DOHH2 (cell line): ENCODE measurements at regions not wholly inside any gene's neighbourhood (a gene's known extent, or its start where the extent isn't known, plus 50 kb on each side); places are given as distances from the start of the nearest gene placed in this dataset.

Source experiments
- H3F3A ChIP-seq: fragments of 200-600 bp; sonication (generic), shearing (Covaris generic); 2 replicates; pipeline ENCODE4 v1.6.0; 2016; ENCODE audit warnings: antibody characterized with exemption, mild to moderate bottlenecking; ENCODE audit not compliant: control insufficient read depth, insufficient read depth
- H3K27ac ChIP-seq: fragments of 200-600 bp; sonication (generic); 2 replicates; pipeline ENCODE4 v1.5.1; 2014; ENCODE audit warnings: low read depth, mild to moderate bottlenecking, low read length, moderate library complexity
- H3K27me3 ChIP-seq: fragments of 200-600 bp; sonication (generic); 2 replicates; pipeline ENCODE4 v1.6.1; 2014; ENCODE audit warnings: mild to moderate bottlenecking, low read length, mixed read lengths; ENCODE audit not compliant: control insufficient read depth
- H3K36me3 ChIP-seq: fragments of 200-600 bp; sonication (generic); 2 replicates; pipeline ENCODE4 v1.6.1; 2014; ENCODE audit warnings: mild to moderate bottlenecking, low read length, moderate library complexity, mixed read lengths; ENCODE audit not compliant: control insufficient read depth
- H3K4me1 ChIP-seq: fragments of 200-600 bp; sonication (generic); 2 replicates; pipeline ENCODE4 v1.6.1; 2014; ENCODE audit warnings: mild to moderate bottlenecking, low read length, mixed read lengths; ENCODE audit not compliant: control insufficient read depth
- H3K4me2 ChIP-seq: fragments of 200-600 bp; sonication (generic); 2 replicates; pipeline ENCODE4 v1.6.0; 2014; ENCODE audit warnings: mild to moderate bottlenecking, low read length, moderate library complexity
- H3K4me3 ChIP-seq: fragments of 200-600 bp; sonication (generic); 2 replicates; pipeline ENCODE4 v1.5.1; 2014; ENCODE audit warnings: mild to moderate bottlenecking, low read length, mixed read lengths
- H3K79me2 ChIP-seq: fragments of 200-600 bp; sonication (generic); 2 replicates; pipeline ENCODE4 v1.6.1; 2014; ENCODE audit warnings: mild to moderate bottlenecking, low read length, mixed read lengths; ENCODE audit not compliant: control insufficient read depth
- H3K9me2 ChIP-seq: fragments of 200-600 bp; sonication (generic); replicated peaks from 2 replicates; pipeline ENCODE4 v1.6.1; 2014; ENCODE audit warnings: mild to moderate bottlenecking, low read length, mixed read lengths; ENCODE audit not compliant: control insufficient read depth
- H3K9me3 ChIP-seq: fragments of 200-600 bp; sonication (generic); 2 replicates; pipeline ENCODE4 v1.6.1; 2014; ENCODE audit warnings: antibody characterized with exemption, low read length, mixed read lengths; ENCODE audit not compliant: control insufficient read depth, insufficient read depth
- H4K20me1 ChIP-seq: fragments of 200-600 bp; sonication (generic); 2 replicates; pipeline ENCODE4 v1.6.0; 2014; ENCODE audit warnings: low read depth, mild to moderate bottlenecking, antibody characterized with exemption, low read length, moderate library complexity; ENCODE audit not compliant: control insufficient read depth, insufficient read depth
- CTCF ChIP-seq: fragments of 200-600 bp; sonication (generic); IDR thresholded peaks from one replicate; pipeline ENCODE4 v1.5.1; 2014; ENCODE audit warnings: antibody characterized with exemption, mild to moderate bottlenecking, low read depth, low read length; ENCODE audit not compliant: poor library complexity, severe bottlenecking
- EZH2phosphoT487 ChIP-seq: fragments of 200-600 bp; sonication (generic); IDR thresholded peaks from 2 replicates; pipeline ENCODE4 v1.6.1; 2017; ENCODE audit warnings: borderline replicate concordance, mild to moderate bottlenecking, antibody characterized with exemption, low read length, moderate library complexity, mixed read lengths

- Histone ChIP-seq H3K27me3 (no peaks in the 10 kb centered on the region), H3K36me3 (no peaks in the 10 kb centered on the region), H4K20me1 (no peaks in the 10 kb centered on the region), H3F3A (no peaks in the 10 kb centered on the region), H3K4me3 (no peak overlapping the region), H3K9me2 (no peaks in the 10 kb centered on the region), H3K4me1 (no peaks in the 10 kb centered on the region), H3K79me2 (no peaks in the 10 kb centered on the region), H3K9me3 (no peaks in the 10 kb centered on the region), H3K27ac (no peak overlapping the region), H3K4me2 (no peak overlapping the region)
- TF ChIP-seq EZH2phosphoT487: no peak
- no peak for TF ChIP-seq CTCF
These were observed 796.4 kb upstream of the ARPP21 start for GRCh38 chr3:34842706-34843480.

- TF ChIP-seq CTCF: no peak
- TF ChIP-seq EZH2phosphoT487: no peak
- no peak overlapping the region for H3K4me3 ChIP-seq
- H3K36me3 ChIP-seq: no peaks in the 10 kb centered on the region
These were observed 795.1 kb upstream of the ARPP21 start for GRCh38 chr3:34844323-34844620.

GRCh38 chr3:34851137-34851536 is 788.2 kb upstream of the ARPP21 start:
- Histone ChIP-seq H3K27me3 (no peaks in the 10 kb centered on the region), H3K36me3 (no peaks in the 10 kb centered on the region), H3K79me2 (no peaks in the 10 kb centered on the region), H4K20me1 (no peaks in the 10 kb centered on the region), H3K9me2 (no peaks in the 10 kb centered on the region), H3K9me3 (no peaks in the 10 kb centered on the region), H3K27ac (no peak overlapping the region), H3K4me1 (no peaks in the 10 kb centered on the region), H3K4me3 (no peak overlapping the region), H3F3A (no peaks in the 10 kb centered on the region), H3K4me2 (no peak overlapping the region)
- TF ChIP-seq EZH2phosphoT487 (no peak), CTCF (no peak)

More at GRCh38 chr3:34844323-34844620, 795.1 kb upstream of the ARPP21 start:
- H3K27me3 ChIP-seq: no peaks in the 10 kb centered on the region
- H3K27ac ChIP-seq: no peak overlapping the region
- no peaks in the 10 kb centered on the region for H3K79me2 ChIP-seq
- H3F3A ChIP-seq: no peaks in the 10 kb centered on the region
- no peaks in the 10 kb centered on the region for H4K20me1 ChIP-seq
- no peaks in the 10 kb centered on the region for H3K9me3 ChIP-seq
- H3K4me2 ChIP-seq: no peak overlapping the region
- H3K9me2 ChIP-seq: no peaks in the 10 kb centered on the region
- no peaks in the 10 kb centered on the region for H3K4me1 ChIP-seq
